HEK293T (cell line): ENCODE measurements at regions not wholly inside any gene's neighbourhood (a gene's known extent, or its start where the extent isn't known, plus 50 kb on each side); places are given as distances from the start of the nearest gene placed in this dataset.

Experiments
- CTCF ChIA-PET: fragments of 350-600 bp; formaldehyde crosslinking; extraction: SDS; loops from one replicate; lab custom pipeline; 2021; ENCODE audit warnings: antibody characterized with exemption, inconsistent platforms; lab: Yijun Ruan, JAX
- POLR2A ChIA-PET: fragments of 350-600 bp; formaldehyde crosslinking; extraction: SDS; loops from one replicate; lab custom pipeline; 2020; ENCODE audit warnings: antibody characterized with exemption, inconsistent platforms; lab: Yijun Ruan, JAX
- DNase-seq: peaks from one replicate; pipeline ENCODE4 v3.0.0; 2012; ENCODE audit warnings: mixed read lengths; ENCODE audit errors: extremely low spot score
- ARNT ChIP-seq: fragments of 450-650 bp; IDR thresholded peaks from 2 replicates; pipeline ENCODE4 v1.6.1; 2017; ENCODE audit warnings: mild to moderate bottlenecking
- BHLHE40 ChIP-seq: fragments of 450-650 bp; IDR thresholded peaks from 2 replicates; pipeline ENCODE4 v1.6.1; 2016; ENCODE audit warnings: mild to moderate bottlenecking, moderate library complexity, borderline replicate concordance
- CTBP1 ChIP-seq: fragments of 450-650 bp; IDR thresholded peaks from 2 replicates; pipeline ENCODE4 v1.6.1; 2016; ENCODE audit warnings: borderline replicate concordance
- ELF4 ChIP-seq: fragments of 450-650 bp; IDR thresholded peaks from 2 replicates; pipeline ENCODE4 v1.6.1; 2017; ENCODE audit warnings: antibody characterized with exemption
- FOXA1 ChIP-seq: fragments of 450-650 bp; IDR thresholded peaks from 2 replicates; pipeline ENCODE4 v1.6.1; 2016; ENCODE audit warnings: mild to moderate bottlenecking
- FOXK2 ChIP-seq: fragments of 450-650 bp; IDR thresholded peaks from 2 replicates; pipeline ENCODE4 v1.6.1; 2016; ENCODE audit warnings: mild to moderate bottlenecking
- FOXM1 ChIP-seq: fragments of 450-650 bp; IDR thresholded peaks from 2 replicates; pipeline ENCODE4 v1.6.1; 2017; ENCODE audit warnings: mild to moderate bottlenecking, borderline replicate concordance
- HDGF ChIP-seq: fragments of 450-650 bp; IDR thresholded peaks from 2 replicates; pipeline ENCODE4 v1.6.1; 2017; ENCODE audit warnings: antibody characterized with exemption, borderline replicate concordance
- L3MBTL2 ChIP-seq: fragments of 450-650 bp; conservative IDR thresholded peaks from 2 replicates; pipeline ENCODE4 v1.6.1; 2016; ENCODE audit warnings: mild to moderate bottlenecking
- LEF1 ChIP-seq: fragments of 450-650 bp; IDR thresholded peaks from 2 replicates; pipeline ENCODE4 v1.6.1; 2017; ENCODE audit warnings: mild to moderate bottlenecking, borderline replicate concordance
- NFRKB ChIP-seq: fragments of 450-650 bp; IDR thresholded peaks from 2 replicates; pipeline ENCODE4 v1.6.1; 2016; ENCODE audit warnings: mild to moderate bottlenecking, moderate library complexity
- SP1 ChIP-seq: fragments of 450-650 bp; IDR thresholded peaks from 2 replicates; pipeline ENCODE4 v1.6.1; 2017
- SUZ12 ChIP-seq: fragments of 450-650 bp; IDR thresholded peaks from 2 replicates; pipeline ENCODE4 v1.6.1; 2016; ENCODE audit warnings: mild to moderate bottlenecking
- TARDBP ChIP-seq: fragments of 450-650 bp; IDR thresholded peaks from 2 replicates; pipeline ENCODE4 v1.6.1; 2016
- ZNF384 ChIP-seq: fragments of 450-650 bp; IDR thresholded peaks from 2 replicates; pipeline ENCODE4 v1.6.1; 2016
- TF ChIP-seq, protein P1 (sequence below): fragments of 450-650 bp; IDR thresholded peaks from 2 replicates; pipeline ENCODE4 v1.6.1; 2016

DNA sequence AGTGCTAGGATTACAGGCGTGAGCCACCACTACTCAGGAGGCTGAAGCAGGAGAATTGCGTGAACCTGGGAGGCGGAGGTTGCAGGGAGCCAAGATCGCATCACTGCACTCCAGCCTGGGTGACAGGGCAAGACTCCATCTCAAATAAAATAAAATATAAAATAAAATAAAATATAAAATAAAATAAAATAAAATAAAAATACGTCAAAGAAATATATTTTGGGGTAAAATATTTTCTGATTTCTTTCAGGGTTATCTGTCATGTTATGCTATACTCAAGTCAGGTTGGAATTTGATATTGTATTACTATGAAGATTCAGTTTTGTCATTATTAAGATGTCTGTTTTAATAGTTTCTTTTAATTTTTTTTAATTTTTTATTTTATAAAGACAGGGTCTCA lies 99.4 kb upstream of the GHITM start:
- TF ChIP-seq L3MBTL2 (no peak), SP1 (no peak), ARNT (no peak), SUZ12 (no peak), ZNF384 (no peak), ELF4 (no peak), FOXM1 (no peak), FOXK2 (no peak), HDGF (no peak), LEF1 (no peak), TARDBP (no peak)
- TF ChIP-seq, protein P1, sequence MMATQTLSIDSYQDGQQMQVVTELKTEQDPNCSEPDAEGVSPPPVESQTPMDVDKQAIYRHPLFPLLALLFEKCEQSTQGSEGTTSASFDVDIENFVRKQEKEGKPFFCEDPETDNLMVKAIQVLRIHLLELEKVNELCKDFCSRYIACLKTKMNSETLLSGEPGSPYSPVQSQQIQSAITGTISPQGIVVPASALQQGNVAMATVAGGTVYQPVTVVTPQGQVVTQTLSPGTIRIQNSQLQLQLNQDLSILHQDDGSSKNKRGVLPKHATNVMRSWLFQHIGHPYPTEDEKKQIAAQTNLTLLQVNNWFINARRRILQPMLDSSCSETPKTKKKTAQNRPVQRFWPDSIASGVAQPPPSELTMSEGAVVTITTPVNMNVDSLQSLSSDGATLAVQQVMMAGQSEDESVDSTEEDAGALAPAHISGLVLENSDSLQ = no peak
- ChIA-PET POLR2A (no interaction called here), CTCF (no interaction called here)
- no peak for DNase-seq

DNA sequence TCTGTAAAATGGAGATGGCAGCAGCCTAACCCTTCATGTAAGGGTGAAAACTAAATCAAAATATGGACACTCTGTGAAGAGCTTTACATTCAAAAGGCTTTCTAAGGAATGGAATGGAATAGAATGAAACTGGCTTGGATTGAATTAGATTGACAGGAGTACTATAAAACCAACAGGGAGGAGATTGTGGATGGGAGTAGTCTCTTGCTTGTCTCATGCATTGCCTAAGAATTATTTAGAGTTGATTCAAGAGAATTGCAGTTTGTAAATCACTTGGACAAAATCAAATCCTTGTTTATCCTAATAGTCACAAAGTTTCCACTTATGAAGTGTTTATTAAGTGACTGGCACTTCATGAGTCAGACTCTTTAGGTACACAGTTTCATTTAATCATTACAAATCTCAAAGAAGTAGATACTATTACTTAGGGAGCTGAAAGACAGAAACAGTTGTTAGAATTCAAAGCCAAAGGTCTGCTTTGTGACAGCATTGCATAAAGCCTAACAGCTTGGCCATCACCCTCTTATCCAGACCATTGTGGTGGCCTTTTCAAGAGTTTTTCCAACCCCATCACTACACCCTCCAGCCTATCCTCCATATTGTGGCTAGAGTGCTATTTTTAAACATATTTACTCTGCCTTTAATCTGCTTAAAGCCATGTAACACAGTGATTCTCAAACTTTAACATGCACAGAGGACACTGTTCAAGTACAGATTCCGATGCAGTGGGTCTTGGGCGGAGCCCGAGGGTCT lies 91.9 kb upstream of the GHITM start:
- POLR2A ChIA-PET = no interaction called here
- CTCF ChIA-PET = no interaction called here
- DNase-seq = no peak
- TF ChIP-seq LEF1 (no peak), CTBP1 (no peak)

DNA sequence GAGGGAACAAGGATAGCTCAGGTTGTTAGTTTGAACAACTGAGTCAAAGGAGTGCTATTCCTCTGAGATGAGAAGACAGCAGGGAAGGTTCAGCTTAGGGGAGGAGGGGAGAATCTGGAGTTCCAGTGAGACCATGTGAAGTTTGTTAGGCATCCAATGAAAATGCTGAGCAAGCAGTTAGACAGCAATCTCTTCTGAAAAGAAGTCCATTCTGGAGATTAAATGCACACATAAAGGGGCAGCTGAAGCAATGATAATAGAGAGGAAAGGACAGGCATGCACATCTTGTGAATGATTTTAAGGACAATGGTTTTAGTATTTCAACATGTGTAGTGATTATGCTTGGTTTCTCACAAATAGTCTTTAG lies 89.7 kb upstream of the GHITM start:
- DNase-seq = no peak
- ChIA-PET POLR2A (no interaction called here), CTCF (no interaction called here)
- no peak for TF ChIP-seq BHLHE40
- no peak for TF ChIP-seq FOXM1

DNA sequence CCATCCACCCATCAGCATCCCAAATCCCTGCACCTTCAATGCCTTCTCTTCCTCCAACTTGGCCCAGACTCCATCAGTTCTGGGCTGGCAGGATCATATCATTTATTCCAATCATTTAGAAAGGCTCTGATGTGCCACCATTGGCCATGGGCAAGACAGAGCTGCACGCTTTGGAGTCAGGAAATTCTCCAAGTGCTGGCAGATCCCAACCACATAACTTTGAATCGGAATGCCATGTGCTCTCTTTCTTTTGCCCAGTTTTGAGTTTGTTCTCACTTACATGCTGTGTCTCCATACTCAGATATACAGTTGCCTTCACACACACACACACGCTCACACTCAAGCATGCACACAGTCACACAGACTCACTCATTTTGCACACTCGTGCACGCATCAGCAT lies 85.7 kb upstream of the GHITM start:
- POLR2A ChIA-PET = no interaction called here
- CTCF ChIA-PET = no interaction called here
- no peak for TF ChIP-seq TARDBP
- TF ChIP-seq SUZ12 = no peak
- TF ChIP-seq FOXA1 = no peak
- no peak for TF ChIP-seq BHLHE40
- TF ChIP-seq HDGF = no peak
- no peak for TF ChIP-seq ELF4
- TF ChIP-seq ARNT = no peak
- DNase-seq = no peak

DNA sequence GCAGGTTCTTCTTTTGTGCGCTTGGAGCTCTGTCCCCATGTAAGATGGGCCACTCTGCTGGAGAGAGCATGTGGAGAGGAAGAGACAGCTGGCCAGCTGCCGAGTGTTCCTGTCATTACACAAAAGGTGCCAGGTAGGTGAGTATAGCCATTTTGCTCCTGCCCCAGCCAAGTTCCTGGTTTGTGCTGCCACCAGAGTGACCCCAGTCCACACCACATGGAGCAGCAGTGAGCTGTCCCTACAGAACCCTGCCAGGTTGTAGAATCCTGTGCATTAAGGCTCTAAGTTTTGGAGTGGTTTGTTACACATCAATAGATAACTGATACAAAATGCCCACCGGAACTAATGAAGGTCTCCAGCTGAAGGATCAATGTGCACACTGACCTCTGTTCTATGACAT lies 84.6 kb upstream of the GHITM start:
- ChIA-PET POLR2A (no interaction called here), CTCF (no interaction called here)
- TF ChIP-seq NFRKB (no peak), ELF4 (no peak), L3MBTL2 (no peak), TARDBP (no peak), BHLHE40 (no peak), SP1 (no peak), CTBP1 (no peak), ZNF384 (no peak), ARNT (no peak), HDGF (no peak), FOXA1 (no peak), LEF1 (no peak), SUZ12 (no peak), FOXM1 (no peak), FOXK2 (no peak)
- TF ChIP-seq, protein P1 = no peak
- no peak for DNase-seq

DNA sequence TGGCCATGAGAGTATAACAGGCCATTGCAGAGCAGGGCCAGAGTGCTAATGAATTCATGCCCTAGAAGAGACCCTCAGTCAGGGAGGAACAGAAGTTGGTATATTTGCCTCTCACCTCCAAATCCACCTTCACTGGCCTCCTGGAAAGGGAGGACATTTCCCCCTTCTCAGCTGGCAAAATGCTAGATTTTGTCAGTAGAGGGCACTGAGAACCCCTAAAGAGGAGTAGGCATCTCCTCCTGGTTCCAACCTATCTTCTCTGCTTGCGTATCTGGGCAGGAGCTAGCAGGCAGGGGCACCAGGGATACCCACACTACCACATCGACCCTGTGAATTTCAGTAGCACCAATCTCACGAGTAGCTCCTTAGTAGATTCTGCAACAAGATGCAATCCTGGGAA lies 79.8 kb upstream of the GHITM start:
- ChIA-PET CTCF (interaction anchor here (0.7 kb wide), 1 partner anchor 1650 kb away, joined by 3 read pairs; no protein-coding TSS in a partner anchor), POLR2A (no interaction called here)
- DNase-seq = no peak
- no peak for TF ChIP-seq ZNF384
- no peak for TF ChIP-seq LEF1
- TF ChIP-seq HDGF = no peak
- no peak for TF ChIP-seq ELF4
- TF ChIP-seq FOXM1 = no peak
- TF ChIP-seq, protein P1 = no peak

DNA sequence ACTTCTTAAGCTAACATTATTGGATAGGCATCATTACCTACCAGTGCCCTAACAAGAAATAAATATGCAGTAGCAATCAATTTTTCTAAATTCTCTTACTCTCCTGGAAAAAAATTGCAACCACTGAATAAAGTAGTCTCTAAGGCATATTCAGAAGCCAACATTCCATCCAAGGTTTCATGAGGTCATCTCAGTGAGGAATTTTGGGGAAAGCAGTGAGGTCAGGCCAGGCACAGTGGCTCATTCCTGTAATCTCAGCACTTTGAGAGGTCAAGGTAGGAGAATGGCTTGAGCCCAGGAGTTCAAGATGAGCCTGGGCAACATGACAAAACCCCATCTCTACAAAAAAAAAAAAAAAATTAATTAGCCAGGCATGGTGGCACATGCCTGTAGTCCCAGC lies 75.9 kb upstream of the GHITM start:
- POLR2A ChIA-PET = no interaction called here
- CTCF ChIA-PET = interaction anchor here (0.6 kb wide), 1 partner anchor 985 kb away, joined by 4 read pairs; no protein-coding TSS in a partner anchor
- TF ChIP-seq SUZ12 = no peak
- no peak for TF ChIP-seq ZNF384
- DNase-seq = no peak
